SU-DHL-6 (cell line): ENCODE measurements at regions not wholly inside any gene's neighbourhood (a gene's known extent, or its start where the extent isn't known, plus 50 kb on each side); places are given as distances from the start of the nearest gene placed in this dataset.

Experiments
- H2AFZ ChIP-seq: fragments of 200-600 bp; sonication (generic); 2 replicates; pipeline ENCODE4 v1.6.1; 2014; ENCODE audit warnings: low read depth, mild to moderate bottlenecking, moderate library complexity, mixed read lengths, antibody characterized with exemption, low read length; ENCODE audit not compliant: severe bottlenecking
- H3F3A ChIP-seq: fragments of 200-600 bp; shearing (Covaris generic); 2 replicates; pipeline ENCODE4 v1.6.0; 2016; ENCODE audit warnings: antibody characterized with exemption, mild to moderate bottlenecking; ENCODE audit not compliant: insufficient read depth
- H3K27ac ChIP-seq: fragments of 200-600 bp; sonication (generic); 2 replicates; pipeline ENCODE4 v1.5.1; 2016; ENCODE audit warnings: low read depth, mild to moderate bottlenecking, low read length, moderate library complexity, mixed read lengths
- H3K27me3 ChIP-seq: fragments of 200-600 bp; sonication (generic), shearing (Covaris generic); 2 replicates; pipeline ENCODE4 v1.6.0; 2014; ENCODE audit warnings: mild to moderate bottlenecking, low read length
- H3K36me3 ChIP-seq: fragments of 200-600 bp; sonication (generic); 2 replicates; pipeline ENCODE4 v1.6.1; 2014; ENCODE audit warnings: mild to moderate bottlenecking, low read length, mixed read lengths
- H3K4me2 ChIP-seq: fragments of 300-600, 200-600 bp; shearing (Covaris generic), sonication (generic); 2 replicates; pipeline ENCODE4 v1.6.0; 2014; ENCODE audit warnings: low read length, low read depth, mild to moderate bottlenecking; ENCODE audit not compliant: poor library complexity, severe bottlenecking
- H3K4me3 ChIP-seq: fragments of 200-600 bp; sonication (generic); 2 replicates; pipeline ENCODE4 v1.5.1; 2014; ENCODE audit warnings: antibody characterized with exemption, low read length, mild to moderate bottlenecking, mixed read lengths; ENCODE audit not compliant: insufficient read depth, poor library complexity, severe bottlenecking
- H3K79me2 ChIP-seq: fragments of 200-600 bp; sonication (generic); 2 replicates; pipeline ENCODE4 v1.6.1; 2014; ENCODE audit warnings: mild to moderate bottlenecking, low read length, moderate library complexity; ENCODE audit not compliant: insufficient read depth
- H3K9ac ChIP-seq: fragments of 200-600 bp; sonication (generic); 2 replicates; pipeline ENCODE4 v1.7.0; 2014; ENCODE audit warnings: mild to moderate bottlenecking, low read length
- H3K9me2 ChIP-seq: fragments of 200-600 bp; sonication (generic); replicated peaks from 2 replicates; pipeline ENCODE4 v1.6.1; 2014; ENCODE audit warnings: low read length; ENCODE audit not compliant: insufficient read depth
- H3K9me3 ChIP-seq: fragments of 200-600 bp; sonication (generic); 2 replicates; pipeline ENCODE4 v1.6.1; 2014; ENCODE audit warnings: low read length, mixed read lengths; ENCODE audit not compliant: insufficient read depth
- H4K20me1 ChIP-seq: fragments of 200-600 bp; sonication (generic); 2 replicates; pipeline ENCODE4 v1.6.1; 2014; ENCODE audit warnings: low read depth, mild to moderate bottlenecking, antibody characterized with exemption, low read length, moderate library complexity, mixed read lengths
- CTCF ChIP-seq: fragments of 200-600 bp; sonication (generic); IDR thresholded peaks from one replicate; pipeline ENCODE4 v1.5.1; 2017; ENCODE audit warnings: antibody characterized with exemption, mild to moderate bottlenecking, low read length, moderate library complexity; ENCODE audit not compliant: insufficient read depth, poor library complexity, severe bottlenecking
- EZH2phosphoT487 ChIP-seq: fragments of 200-600 bp; sonication (generic), shearing (Covaris generic); conservative IDR thresholded peaks from 2 replicates; pipeline ENCODE4 v1.6.1; 2018; ENCODE audit warnings: mild to moderate bottlenecking, antibody characterized with exemption, low read length, moderate library complexity, mixed read lengths

- H3K27me3 ChIP-seq = no peaks in the 10 kb centered on the region
These were observed 156.9 kb downstream of the RASSF9 start for GRCh38 chr12:85679296-85679695.

GRCh38 chr12:85680881-85681280, 155.3 kb downstream of the RASSF9 start:
- Histone ChIP-seq H3K9me3 (no peaks in the 10 kb centered on the region), H3F3A (no peaks in the 10 kb centered on the region), H3K79me2 (no peaks in the 10 kb centered on the region), H3K27ac (no peak overlapping the region), H3K36me3 (no peaks in the 10 kb centered on the region), H3K9ac (no peak overlapping the region), H3K27me3 (no peaks in the 10 kb centered on the region), H4K20me1 (no peaks in the 10 kb centered on the region), H3K4me2 (no peak overlapping the region), H3K4me3 (no peak overlapping the region), H2AFZ (no peak overlapping the region), H3K9me2 (no peaks in the 10 kb centered on the region)
- no peak for TF ChIP-seq CTCF
- TF ChIP-seq EZH2phosphoT487 = no peak

More at GRCh38 chr12:85679296-85679695, 156.9 kb downstream of the RASSF9 start:
- Histone ChIP-seq H3K27ac (no peak overlapping the region), H3K4me3 (no peak overlapping the region), H3K36me3 (no peaks in the 10 kb centered on the region), H3K9me3 (no peaks in the 10 kb centered on the region), H2AFZ (no peak overlapping the region), H3F3A (no peaks in the 10 kb centered on the region), H3K4me2 (no peak overlapping the region), H3K9me2 (no peaks in the 10 kb centered on the region), H3K79me2 (no peaks in the 10 kb centered on the region), H3K9ac (no peak overlapping the region), H4K20me1 (no peaks in the 10 kb centered on the region)
- TF ChIP-seq EZH2phosphoT487 (no peak), CTCF (no peak)

DNA sequence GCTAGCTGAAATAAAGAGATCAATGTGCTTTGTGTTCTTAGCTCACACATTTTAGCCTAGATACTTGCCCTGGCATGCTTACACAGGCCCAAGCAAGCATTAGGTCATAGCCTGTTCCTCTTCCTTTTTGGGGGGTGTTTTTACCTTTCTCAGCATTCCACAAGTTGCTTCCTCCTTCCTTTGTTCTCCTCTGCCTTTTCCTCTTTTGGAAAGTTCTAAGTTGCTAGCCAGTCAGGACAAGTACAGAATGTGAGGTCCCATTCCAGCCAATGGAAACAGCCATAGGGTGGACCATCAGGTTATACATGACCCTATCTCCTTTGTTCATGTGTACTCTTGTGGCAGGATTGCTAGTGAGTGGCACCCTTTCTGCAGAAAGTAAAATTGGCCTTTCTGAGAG, 154.9 kb downstream of the RASSF9 start:
- H3K9me2 ChIP-seq = no peaks in the 10 kb centered on the region
- no peak overlapping the region for H2AFZ ChIP-seq

More for the DNA sequence above, 154.9 kb downstream of the RASSF9 start:
- no peaks in the 10 kb centered on the region for H3K9me3 ChIP-seq
- H3F3A ChIP-seq = no peaks in the 10 kb centered on the region
- no peaks in the 10 kb centered on the region for H3K27me3 ChIP-seq
- H3K4me3 ChIP-seq = no peak overlapping the region
- H3K79me2 ChIP-seq = no peaks in the 10 kb centered on the region
- TF ChIP-seq EZH2phosphoT487 (no peak), CTCF (no peak)
- no peaks in the 10 kb centered on the region for H3K36me3 ChIP-seq
- H4K20me1 ChIP-seq = no peaks in the 10 kb centered on the region
- no peak overlapping the region for H3K9ac ChIP-seq
- H3K4me2 ChIP-seq = no peak overlapping the region
- no peak overlapping the region for H3K27ac ChIP-seq
